PFSK-1 (cell line): ENCODE measurements at regions not wholly inside any gene's neighbourhood (a gene's known extent, or its start where the extent isn't known, plus 50 kb on each side); places are given as distances from the start of the nearest gene placed in this dataset.

ENCODE experiments used
- POLR2AphosphoS5 ChIP-seq: IDR thresholded peaks from 2 replicates; pipeline ENCODE4 v1.6.1; 2012; ENCODE audit warnings: low read depth, mild to moderate bottlenecking, control low read depth, low read length, moderate library complexity
- REST ChIP-seq, 2 experiments: IDR thresholded peaks; 2 replicates each; pipeline versions ENCODE4 v1.6.1 to v1.8.0; 2011 to 2012; ENCODE audit warnings: low read depth in 2 of 2, low read length in 2 of 2, control low read depth in 1 of 2, inconsistent platforms in 1 of 2, mild to moderate bottlenecking in 1 of 2, moderate library complexity in 1 of 2; ENCODE audit not compliant: insufficient read depth in 1 of 2
- SIN3A ChIP-seq: IDR thresholded peaks from 2 replicates; pipeline ENCODE4 v1.6.1; 2012; ENCODE audit warnings: mild to moderate bottlenecking, low read length, moderate library complexity, borderline replicate concordance; ENCODE audit not compliant: insufficient read depth
- TAF1 ChIP-seq: IDR thresholded peaks from 2 replicates; pipeline ENCODE4 v1.6.1; 2012; ENCODE audit warnings: low read length, control low read depth, borderline replicate concordance; ENCODE audit not compliant: insufficient read depth

DNA sequence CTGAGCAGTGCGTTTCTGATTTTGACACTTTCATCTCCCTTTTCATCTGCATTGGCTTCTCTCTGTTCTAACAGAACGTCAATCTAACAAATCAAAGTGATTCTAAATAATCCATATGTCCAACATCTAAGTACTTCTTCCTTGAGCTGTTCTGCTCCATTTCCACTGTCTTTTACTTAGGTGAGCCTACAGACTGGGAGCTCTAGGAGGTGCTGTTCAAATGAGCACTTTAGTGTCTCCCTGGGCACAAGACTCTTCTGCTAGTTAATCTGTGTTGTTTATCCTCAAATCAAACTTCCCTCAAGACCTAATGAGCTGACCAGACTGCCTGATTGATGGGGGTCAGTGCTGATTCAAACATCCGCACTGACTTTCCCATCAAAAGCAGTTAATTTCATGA is 408.1 kb downstream of the WDR72 start:
- TF ChIP-seq SIN3A = no peak
- TF ChIP-seq POLR2AphosphoS5 = no peak
- no peak for TF ChIP-seq REST (IDR thresholded peaks at IDR 0.05; ENCODE audit: insufficient read depth in 1 of 2, low read depth in 2 of 2, low read length in 2 of 2)
- no peak for TF ChIP-seq TAF1
